ENCODE measurements at regions not wholly inside any gene's neighbourhood (a gene's known extent, or its start where the extent isn't known, plus 50 kb on each side); places are given as distances from the start of the nearest gene placed in this dataset.
"Not testable (repeated sequence)": the region's sequence is repeated elsewhere in the genome, so short reads cannot be mapped to it uniquely, and the experiment has no call there.

- no peak overlapping the region for H3K27ac Mint-ChIP-seq (ENCODE audit: unreplicated experiment)
These were observed 1366.3 kb downstream of the OLFM4 start for GRCh38 chr13:54394908-54395307.

GRCh38 chr13:54402495-54402894 lies 1373.9 kb downstream of the OLFM4 start:
- Histone ChIP-seq H3K9ac (ENCODE audit: low read length) (no peak overlapping the region), H2AFZ (ENCODE audit: low read depth, low read length) (no peak overlapping the region), H3K4me3 (ENCODE audit: insufficient read depth, low read depth, low read length) (no peak overlapping the region), H3K36me3 (ENCODE audit: insufficient read depth, low read length) (no peaks in the 10 kb centered on the region), H3K4me2 (ENCODE audit: low read length) (no peak overlapping the region), H3K27ac (ENCODE audit: low read depth, low read length) (no peak overlapping the region), H3K27me3 (ENCODE audit: insufficient read depth, low read length) (no peaks in the 10 kb centered on the region), H4K20me1 (ENCODE audit: insufficient read depth, low read length) (no peaks in the 10 kb centered on the region), H3K79me2 (ENCODE audit: insufficient read depth, low read length) (no peaks in the 10 kb centered on the region), H3K4me1 (ENCODE audit: insufficient read depth, low read length) (no peaks in the 10 kb centered on the region), H3K9me3 (ENCODE audit: insufficient read depth, low read depth, low read length) (peaks cover under 1% of the 10 kb centered on the region)
- Mint-ChIP-seq H3K27me3 (ENCODE audit: low read depth, unreplicated experiment) (no peaks in the 10 kb centered on the region), H3K4me3 (ENCODE audit: unreplicated experiment) (no peak overlapping the region), H3K27ac (ENCODE audit: unreplicated experiment) (no peak overlapping the region), H3K9me3 (ENCODE audit: unreplicated experiment) (no peaks in the 10 kb centered on the region), H3K4me1 (ENCODE audit: low read depth, unreplicated experiment) (no peaks in the 10 kb centered on the region), H3K36me3 (ENCODE audit: low read depth, unreplicated experiment) (no peaks in the 10 kb centered on the region)
- no peak for FAIRE-seq
- no peak for DNase-seq (ENCODE audit: low read depth)
- no peak for TF ChIP-seq EZH2 (IDR thresholded peaks at IDR 0.05; ENCODE audit: insufficient read depth, low read length)
- TF ChIP-seq, protein P1, sequence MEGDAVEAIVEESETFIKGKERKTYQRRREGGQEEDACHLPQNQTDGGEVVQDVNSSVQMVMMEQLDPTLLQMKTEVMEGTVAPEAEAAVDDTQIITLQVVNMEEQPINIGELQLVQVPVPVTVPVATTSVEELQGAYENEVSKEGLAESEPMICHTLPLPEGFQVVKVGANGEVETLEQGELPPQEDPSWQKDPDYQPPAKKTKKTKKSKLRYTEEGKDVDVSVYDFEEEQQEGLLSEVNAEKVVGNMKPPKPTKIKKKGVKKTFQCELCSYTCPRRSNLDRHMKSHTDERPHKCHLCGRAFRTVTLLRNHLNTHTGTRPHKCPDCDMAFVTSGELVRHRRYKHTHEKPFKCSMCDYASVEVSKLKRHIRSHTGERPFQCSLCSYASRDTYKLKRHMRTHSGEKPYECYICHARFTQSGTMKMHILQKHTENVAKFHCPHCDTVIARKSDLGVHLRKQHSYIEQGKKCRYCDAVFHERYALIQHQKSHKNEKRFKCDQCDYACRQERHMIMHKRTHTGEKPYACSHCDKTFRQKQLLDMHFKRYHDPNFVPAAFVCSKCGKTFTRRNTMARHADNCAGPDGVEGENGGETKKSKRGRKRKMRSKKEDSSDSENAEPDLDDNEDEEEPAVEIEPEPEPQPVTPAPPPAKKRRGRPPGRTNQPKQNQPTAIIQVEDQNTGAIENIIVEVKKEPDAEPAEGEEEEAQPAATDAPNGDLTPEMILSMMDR (IDR thresholded peaks at IDR 0.05; ENCODE audit: insufficient read depth, low read depth, low read length), result no peak

More at GRCh38 chr13:54394908-54395307, 1366.3 kb downstream of the OLFM4 start:
- Histone ChIP-seq H3K9me3 (ENCODE audit: insufficient read depth, low read depth, low read length) (no peaks in the 10 kb centered on the region), H2AFZ (ENCODE audit: low read depth, low read length) (no peak overlapping the region), H3K4me3 (ENCODE audit: insufficient read depth, low read depth, low read length) (no peak overlapping the region), H3K9ac (ENCODE audit: low read length) (no peak overlapping the region), H3K79me2 (ENCODE audit: insufficient read depth, low read length) (no peaks in the 10 kb centered on the region), H4K20me1 (ENCODE audit: insufficient read depth, low read length) (no peaks in the 10 kb centered on the region), H3K36me3 (ENCODE audit: insufficient read depth, low read length) (no peaks in the 10 kb centered on the region), H3K4me2 (ENCODE audit: low read length) (no peak overlapping the region), H3K4me1 (ENCODE audit: insufficient read depth, low read length) (no peaks in the 10 kb centered on the region), H3K27me3 (ENCODE audit: insufficient read depth, low read length) (no peaks in the 10 kb centered on the region), H3K27ac (ENCODE audit: low read depth, low read length) (no peak overlapping the region)
- no peaks in the 10 kb centered on the region for H3K9me3 Mint-ChIP-seq (ENCODE audit: unreplicated experiment)
- no peaks in the 10 kb centered on the region for H3K4me1 Mint-ChIP-seq (ENCODE audit: low read depth, unreplicated experiment)
- no peaks in the 10 kb centered on the region for H3K27me3 Mint-ChIP-seq (ENCODE audit: low read depth, unreplicated experiment)
- no peak for DNase-seq (ENCODE audit: low read depth)
- no peak for FAIRE-seq
- H3K36me3 Mint-ChIP-seq (ENCODE audit: low read depth, unreplicated experiment), result no peaks in the 10 kb centered on the region
- no peak overlapping the region for H3K4me3 Mint-ChIP-seq (ENCODE audit: unreplicated experiment)
- TF ChIP-seq, protein P1 (IDR thresholded peaks at IDR 0.05; ENCODE audit: insufficient read depth, low read depth, low read length), result no peak
- no peak for TF ChIP-seq EZH2 (IDR thresholded peaks at IDR 0.05; ENCODE audit: insufficient read depth, low read length)

GRCh38 chr13:54415753-54416366 lies 1387.2 kb downstream of the OLFM4 start:
- Mint-ChIP-seq H3K9me3 (ENCODE audit: unreplicated experiment) (no peaks in the 10 kb centered on the region), H3K27ac (ENCODE audit: unreplicated experiment) (no peak overlapping the region), H3K27me3 (ENCODE audit: low read depth, unreplicated experiment) (no peaks in the 10 kb centered on the region), H3K4me3 (ENCODE audit: unreplicated experiment) (no peak overlapping the region), H3K4me1 (ENCODE audit: low read depth, unreplicated experiment) (no peaks in the 10 kb centered on the region), H3K36me3 (ENCODE audit: low read depth, unreplicated experiment) (no peaks in the 10 kb centered on the region)
- Histone ChIP-seq H3K27me3 (ENCODE audit: insufficient read depth, low read length) (no peaks in the 10 kb centered on the region), H3K9me3 (ENCODE audit: insufficient read depth, low read depth, low read length) (peaks cover 3% of the 10 kb centered on the region), H3K4me2 (ENCODE audit: low read length) (no peak overlapping the region), H3K4me1 (ENCODE audit: insufficient read depth, low read length) (no peaks in the 10 kb centered on the region), H2AFZ (ENCODE audit: low read depth, low read length) (no peak overlapping the region), H3K79me2 (ENCODE audit: insufficient read depth, low read length) (no peaks in the 10 kb centered on the region), H3K9ac (ENCODE audit: low read length) (no peak overlapping the region), H3K27ac (ENCODE audit: low read depth, low read length) (no peak overlapping the region), H3K36me3 (ENCODE audit: insufficient read depth, low read length) (no peaks in the 10 kb centered on the region), H3K4me3 (ENCODE audit: insufficient read depth, low read depth, low read length) (no peak overlapping the region), H4K20me1 (ENCODE audit: insufficient read depth, low read length) (no peaks in the 10 kb centered on the region)
- FAIRE-seq (no peak), DNase-seq (ENCODE audit: low read depth) (no peak)
- no peak for TF ChIP-seq EZH2 (IDR thresholded peaks at IDR 0.05; ENCODE audit: insufficient read depth, low read length)
- TF ChIP-seq, protein P1 (IDR thresholded peaks at IDR 0.05; ENCODE audit: insufficient read depth, low read depth, low read length), result no peak

GRCh38 chr13:54422946-54423345 lies 1394.3 kb downstream of the OLFM4 start:
- H3K27me3 ChIP-seq (ENCODE audit: insufficient read depth, low read length); H3K27ac Mint-ChIP-seq (ENCODE audit: unreplicated experiment); H3K9me3 Mint-ChIP-seq (ENCODE audit: unreplicated experiment); H3K4me1 Mint-ChIP-seq (ENCODE audit: low read depth, unreplicated experiment); H3K36me3 ChIP-seq (ENCODE audit: insufficient read depth, low read length); H4K20me1 ChIP-seq (ENCODE audit: insufficient read depth, low read length); H2AFZ ChIP-seq (ENCODE audit: low read depth, low read length); H3K4me3 ChIP-seq (ENCODE audit: insufficient read depth, low read depth, low read length); FAIRE-seq; H3K4me3 Mint-ChIP-seq (ENCODE audit: unreplicated experiment); H3K4me2 ChIP-seq (ENCODE audit: low read length); H3K79me2 ChIP-seq (ENCODE audit: insufficient read depth, low read length); H3K9ac ChIP-seq (ENCODE audit: low read length); H3K4me1 ChIP-seq (ENCODE audit: insufficient read depth, low read length); DNase-seq (ENCODE audit: low read depth); H3K27ac ChIP-seq (ENCODE audit: low read depth, low read length); H3K9me3 ChIP-seq (ENCODE audit: insufficient read depth, low read depth, low read length); H3K27me3 Mint-ChIP-seq (ENCODE audit: low read depth, unreplicated experiment); H3K36me3 Mint-ChIP-seq (ENCODE audit: low read depth, unreplicated experiment): not testable (repeated sequence)

Measured in astrocyte (in vitro differentiated cells and primary cell).